ENCODE measurements at regions not wholly inside any gene's neighbourhood (a gene's known extent, or its start where the extent isn't known, plus 50 kb on each side); places are given as distances from the start of the nearest gene placed in this dataset.

DNA sequence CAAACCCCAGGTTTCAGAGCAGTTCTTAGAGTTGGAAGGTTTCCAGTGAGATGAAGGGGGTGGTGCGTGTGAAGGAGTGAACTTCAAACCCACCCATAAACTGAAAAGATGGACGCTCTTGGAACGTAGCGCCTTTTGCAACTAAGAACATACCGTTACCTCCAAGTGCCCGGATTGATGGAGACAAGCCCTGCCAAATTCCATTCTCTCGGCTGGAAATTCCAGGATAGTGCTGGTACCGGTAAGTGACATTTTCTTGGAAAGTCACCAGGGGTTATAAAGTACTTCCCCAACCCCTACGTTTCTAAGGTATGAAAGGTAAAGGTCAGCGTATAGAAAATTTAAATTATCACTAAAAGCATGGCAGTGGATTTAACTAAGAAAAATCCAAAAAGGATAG, 91.6 kb upstream of the CLDN14 start:
- Mint-ChIP-seq H3K27me3 (peaks cover 4% of the 10 kb centered on the region), H3K4me1 (no peaks in the 10 kb centered on the region), H3K9me3 (no peaks in the 10 kb centered on the region), H3K27ac (no peak overlapping the region), H3K4me3 (no peak overlapping the region), H3K36me3 (ENCODE audit: low read depth) (no peaks in the 10 kb centered on the region)
- ChIA-PET CTCF (no interaction called here), POLR2A (no interaction called here)
- intact Hi-C loops (cut with micrococcal nuclease): no loop called here
- ATAC-seq (ENCODE audit: low read depth) (no peak), DNase-seq (no peak)
- TF ChIP-seq, protein P1, sequence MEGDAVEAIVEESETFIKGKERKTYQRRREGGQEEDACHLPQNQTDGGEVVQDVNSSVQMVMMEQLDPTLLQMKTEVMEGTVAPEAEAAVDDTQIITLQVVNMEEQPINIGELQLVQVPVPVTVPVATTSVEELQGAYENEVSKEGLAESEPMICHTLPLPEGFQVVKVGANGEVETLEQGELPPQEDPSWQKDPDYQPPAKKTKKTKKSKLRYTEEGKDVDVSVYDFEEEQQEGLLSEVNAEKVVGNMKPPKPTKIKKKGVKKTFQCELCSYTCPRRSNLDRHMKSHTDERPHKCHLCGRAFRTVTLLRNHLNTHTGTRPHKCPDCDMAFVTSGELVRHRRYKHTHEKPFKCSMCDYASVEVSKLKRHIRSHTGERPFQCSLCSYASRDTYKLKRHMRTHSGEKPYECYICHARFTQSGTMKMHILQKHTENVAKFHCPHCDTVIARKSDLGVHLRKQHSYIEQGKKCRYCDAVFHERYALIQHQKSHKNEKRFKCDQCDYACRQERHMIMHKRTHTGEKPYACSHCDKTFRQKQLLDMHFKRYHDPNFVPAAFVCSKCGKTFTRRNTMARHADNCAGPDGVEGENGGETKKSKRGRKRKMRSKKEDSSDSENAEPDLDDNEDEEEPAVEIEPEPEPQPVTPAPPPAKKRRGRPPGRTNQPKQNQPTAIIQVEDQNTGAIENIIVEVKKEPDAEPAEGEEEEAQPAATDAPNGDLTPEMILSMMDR (IDR thresholded peaks at IDR 0.05): no peak

DNA sequence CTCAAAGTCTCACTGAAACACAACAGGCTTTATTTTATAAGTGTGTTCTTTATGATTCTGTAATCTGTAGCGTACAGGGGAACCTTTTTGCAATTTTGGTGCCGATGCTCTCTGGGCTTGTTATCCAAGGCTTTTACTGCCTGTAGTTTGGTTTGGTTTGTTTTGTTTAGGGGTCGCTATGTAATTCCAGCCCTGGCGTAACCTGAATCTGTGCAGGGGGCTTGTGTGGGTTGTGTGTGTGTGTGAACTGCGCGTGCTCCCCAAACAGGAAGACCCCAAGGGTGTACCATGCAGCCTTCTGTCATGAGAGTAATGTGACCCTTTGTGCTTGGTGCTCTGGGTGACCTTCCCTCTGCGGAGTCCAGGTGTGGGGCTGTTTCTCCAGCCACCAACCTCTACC, 92.1 kb upstream of the CLDN14 start:
- TF ChIP-seq, protein P1 (IDR thresholded peaks at IDR 0.05): no peak
- Mint-ChIP-seq H3K27ac (no peak overlapping the region), H3K27me3 (peaks cover 4% of the 10 kb centered on the region), H3K4me3 (no peak overlapping the region), H3K36me3 (ENCODE audit: low read depth) (no peaks in the 10 kb centered on the region), H3K9me3 (no peaks in the 10 kb centered on the region), H3K4me1 (no peaks in the 10 kb centered on the region)
- intact Hi-C loops (cut with micrococcal nuclease): no loop called here
- ATAC-seq (ENCODE audit: low read depth): no peak
- POLR2A ChIA-PET: no interaction called here
- CTCF ChIA-PET: no interaction called here
- no peak for DNase-seq

DNA sequence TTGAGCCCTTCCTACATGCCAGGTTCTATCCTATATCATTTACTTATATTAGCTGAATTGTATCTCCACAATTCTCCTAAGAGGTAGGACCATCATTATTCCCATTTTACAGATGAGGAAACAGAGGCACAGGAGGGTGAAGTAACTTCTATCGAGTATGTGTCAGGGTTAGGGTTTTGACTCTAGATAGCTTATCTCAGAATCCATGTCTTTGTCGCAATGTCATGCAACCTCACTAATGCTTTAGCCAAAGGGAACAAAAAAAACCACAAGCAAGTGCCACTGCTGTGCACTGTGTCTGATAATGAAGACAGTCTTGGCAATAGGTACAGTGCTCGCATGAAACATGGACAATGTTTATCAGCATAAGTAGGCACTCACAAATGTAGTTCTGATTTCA, 95.4 kb upstream of the CLDN14 start:
- intact Hi-C loops (cut with micrococcal nuclease): no loop called here
- Mint-ChIP-seq H3K27ac (no peak overlapping the region), H3K36me3 (ENCODE audit: low read depth) (no peaks in the 10 kb centered on the region), H3K9me3 (no peaks in the 10 kb centered on the region), H3K4me3 (no peak overlapping the region), H3K4me1 (no peaks in the 10 kb centered on the region), H3K27me3 (no peaks in the 10 kb centered on the region)
- DNase-seq (no peak), ATAC-seq (ENCODE audit: low read depth) (no peak)
- TF ChIP-seq, protein P1 (IDR thresholded peaks at IDR 0.05): no peak
- POLR2A ChIA-PET: no interaction called here
- CTCF ChIA-PET: no interaction called here

DNA sequence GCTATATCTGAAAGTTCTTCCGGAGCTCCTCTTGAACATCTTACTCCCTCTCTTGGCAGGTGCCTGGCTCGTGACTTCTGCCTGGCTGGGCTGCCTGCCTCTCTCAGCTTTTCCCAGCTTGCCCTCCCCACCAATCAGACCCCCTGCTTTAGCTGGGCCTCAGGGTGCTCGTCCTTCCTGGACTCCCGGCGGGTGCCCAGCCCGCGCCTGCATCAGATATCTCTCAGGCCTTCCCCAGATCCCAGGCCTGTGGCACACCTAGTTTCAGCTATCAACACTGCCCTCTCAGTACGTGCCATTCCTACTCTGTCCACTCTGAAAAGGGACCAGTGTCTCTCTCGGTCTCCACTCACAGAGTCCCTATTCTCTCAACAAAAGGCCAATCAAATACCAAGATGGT, 96.5 kb upstream of the CLDN14 start:
- Mint-ChIP-seq H3K36me3 (ENCODE audit: low read depth) (no peaks in the 10 kb centered on the region), H3K27me3 (no peaks in the 10 kb centered on the region), H3K4me3 (no peak overlapping the region), H3K9me3 (no peaks in the 10 kb centered on the region), H3K4me1 (no peaks in the 10 kb centered on the region), H3K27ac (no peak overlapping the region)
- ATAC-seq (ENCODE audit: low read depth) (no peak), DNase-seq (no peak)
- ChIA-PET POLR2A (no interaction called here), CTCF (no interaction called here)
- TF ChIP-seq, protein P1 (IDR thresholded peaks at IDR 0.05): no peak
- intact Hi-C loops (cut with micrococcal nuclease): no loop called here

DNA sequence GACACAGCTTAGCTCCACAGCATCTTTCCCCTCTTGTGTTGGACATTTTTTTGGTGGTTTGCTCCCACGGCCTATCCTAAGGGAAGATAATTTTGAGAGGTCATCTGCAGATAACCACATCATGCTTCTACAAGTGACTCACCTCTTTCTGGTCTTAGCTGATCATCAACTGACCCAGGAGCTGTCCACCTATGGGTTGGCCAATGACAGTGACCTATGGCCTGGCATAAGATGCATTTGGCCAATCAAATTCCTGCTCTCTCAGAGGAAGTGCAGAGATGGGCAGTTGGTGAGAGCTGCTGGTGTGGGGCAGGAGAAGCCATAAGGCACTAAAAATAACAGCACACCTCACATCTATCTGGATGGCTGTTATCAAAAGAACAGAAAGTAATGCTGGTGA, 100.0 kb upstream of the CLDN14 start:
- Mint-ChIP-seq H3K4me3 (no peak overlapping the region), H3K27ac (no peak overlapping the region), H3K36me3 (ENCODE audit: low read depth) (no peaks in the 10 kb centered on the region), H3K9me3 (no peaks in the 10 kb centered on the region), H3K4me1 (no peaks in the 10 kb centered on the region), H3K27me3 (no peaks in the 10 kb centered on the region)
- ChIA-PET CTCF (no interaction called here), POLR2A (no interaction called here)
- no peak for DNase-seq
- TF ChIP-seq, protein P1 (IDR thresholded peaks at IDR 0.05): no peak
- no peak for ATAC-seq (ENCODE audit: low read depth)
- intact Hi-C loops (cut with micrococcal nuclease): no loop called here

Measured in activated B cell treated with CpG ODN at 0.5 μM for 24 hours (primary cell).